B cell (primary cell): ENCODE measurements at regions not wholly inside any gene's neighbourhood (a gene's known extent, or its start where the extent isn't known, plus 50 kb on each side); places are given as distances from the start of the nearest gene placed in this dataset.

Experiments used
- EZH2 ChIP-seq: IDR thresholded peaks from 2 replicates; pipeline ENCODE4 v1.6.1; 2012; ENCODE audit warnings: borderline replicate concordance, low read depth, mild to moderate bottlenecking, moderate library complexity, low read length; ENCODE audit not compliant: insufficient read depth, poor library complexity, severe bottlenecking
- TF ChIP-seq, protein P1 (sequence below): fragments of 200-600 bp; IDR thresholded peaks from one replicate; pipeline ENCODE4 v1.8.0; 2022; ENCODE audit warnings: antibody characterized with exemption, mild to moderate bottlenecking

DNA sequence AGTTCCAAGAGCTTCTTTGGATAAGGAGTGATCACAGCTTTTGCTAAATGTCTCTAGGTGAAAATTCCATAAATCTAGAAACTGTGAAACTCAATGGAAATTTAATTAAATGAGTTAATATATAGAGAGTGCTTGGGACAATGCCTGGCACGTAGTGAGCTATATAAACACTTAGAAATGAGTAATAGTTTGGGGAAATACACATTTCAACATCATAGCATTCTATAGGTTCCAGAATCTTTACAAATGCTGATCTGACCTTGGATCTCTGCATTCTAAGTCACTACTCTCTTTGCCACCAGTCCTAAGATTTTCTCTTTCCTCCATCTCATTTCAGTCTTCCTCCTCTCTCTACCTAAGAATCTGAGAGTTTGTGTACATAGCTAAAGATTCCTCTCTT, 175.6 kb downstream of the SOX9 start:
- TF ChIP-seq, protein P1, sequence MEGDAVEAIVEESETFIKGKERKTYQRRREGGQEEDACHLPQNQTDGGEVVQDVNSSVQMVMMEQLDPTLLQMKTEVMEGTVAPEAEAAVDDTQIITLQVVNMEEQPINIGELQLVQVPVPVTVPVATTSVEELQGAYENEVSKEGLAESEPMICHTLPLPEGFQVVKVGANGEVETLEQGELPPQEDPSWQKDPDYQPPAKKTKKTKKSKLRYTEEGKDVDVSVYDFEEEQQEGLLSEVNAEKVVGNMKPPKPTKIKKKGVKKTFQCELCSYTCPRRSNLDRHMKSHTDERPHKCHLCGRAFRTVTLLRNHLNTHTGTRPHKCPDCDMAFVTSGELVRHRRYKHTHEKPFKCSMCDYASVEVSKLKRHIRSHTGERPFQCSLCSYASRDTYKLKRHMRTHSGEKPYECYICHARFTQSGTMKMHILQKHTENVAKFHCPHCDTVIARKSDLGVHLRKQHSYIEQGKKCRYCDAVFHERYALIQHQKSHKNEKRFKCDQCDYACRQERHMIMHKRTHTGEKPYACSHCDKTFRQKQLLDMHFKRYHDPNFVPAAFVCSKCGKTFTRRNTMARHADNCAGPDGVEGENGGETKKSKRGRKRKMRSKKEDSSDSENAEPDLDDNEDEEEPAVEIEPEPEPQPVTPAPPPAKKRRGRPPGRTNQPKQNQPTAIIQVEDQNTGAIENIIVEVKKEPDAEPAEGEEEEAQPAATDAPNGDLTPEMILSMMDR: no peak
- no peak for TF ChIP-seq EZH2
